Left lung (tissue), 4 donors: ENCODE measurements at regions not wholly inside any gene's neighbourhood (a gene's known extent, or its start where the extent isn't known, plus 50 kb on each side); places are given as distances from the start of the nearest gene placed in this dataset.

Source experiments
- ATAC-seq: fragments of 200-7000 bp; cut with Tn5 transposase; one replicate; pipeline ENCODE4 v1.9.1; 2020; ENCODE audit warnings: moderate library complexity
- DNase-seq, 4 donors: peaks; one replicate each; pipeline ENCODE4 v3.0.0-alpha.2; 2013 to 2020
- H3K27ac ChIP-seq, 2 donors: fragments of 200-600 bp; sonication (generic) in 1 of 2; one replicate each; pipeline versions ENCODE4 v1.5.0 to v1.8.0; 2020 to 2021
- H3K27me3 ChIP-seq, 2 donors: fragments of 200-600 bp; sonication (generic) in 1 of 2; one replicate each; pipeline versions ENCODE4 v1.5.0 to v1.8.0; 2020 to 2021
- H3K36me3 ChIP-seq, 2 donors: fragments of 200-600 bp; sonication (generic) in 1 of 2; one replicate each; pipeline versions ENCODE4 v1.5.0 to v1.8.0; 2020 to 2021
- H3K4me1 ChIP-seq, 2 donors: fragments of 200-600 bp; one replicate each; pipeline ENCODE4 v1.8.0; 2021
- H3K4me3 ChIP-seq, 2 donors: fragments of 200-600 bp; sonication (generic) in 1 of 2; one replicate each; pipeline versions ENCODE4 v1.5.0 to v1.8.0; 2020 to 2021; ENCODE audit warnings: mild to moderate bottlenecking in 1 of 2
- H3K9me3 ChIP-seq, 2 donors: fragments of 200-600 bp; sonication (generic) in 1 of 2; one replicate each; pipeline versions ENCODE4 v1.5.0 to v1.8.0; 2020 to 2021
- intact Hi-C, 2 donors: fragments of 100-400 bp; cut with DNase I; formaldehyde crosslinking; loops; one replicate each; pipeline versions ENCODE4 v1.11.2 to v1.14.2; 2022
- TF ChIP-seq, protein P1 (sequence below), 2 donors: fragments of 200-600 bp; sonication (generic) in 1 of 2; IDR thresholded peaks; one replicate each; pipeline versions ENCODE4 v1.5.0 to v1.8.0; 2021; ENCODE audit warnings: antibody characterized with exemption in 2 of 2
- donor health status: DM: no; HTN: yes; CAD: no.
- donor health status: DM: no; HTN: no; CAD: no.

DNA sequence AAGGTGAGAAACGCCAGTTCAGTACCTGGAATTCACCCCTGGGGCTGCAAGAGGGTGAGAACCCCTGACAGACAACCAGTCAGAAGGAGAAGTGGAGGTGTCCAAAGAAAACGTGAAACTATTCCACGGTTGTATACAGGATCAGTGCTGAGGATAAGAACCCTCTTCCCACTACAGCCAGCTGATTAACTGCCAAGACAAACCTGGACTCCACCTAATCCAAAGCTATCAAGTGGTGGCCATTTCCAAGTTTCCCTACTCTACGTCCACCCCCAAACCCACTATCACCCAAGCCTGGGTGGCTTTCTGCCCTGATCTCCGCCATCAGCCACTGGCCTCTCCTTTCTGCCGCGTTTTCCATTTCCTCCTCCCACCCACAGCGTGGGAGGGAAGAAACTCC is 312.3 kb upstream of the ID2 start:
- H3K27ac ChIP-seq = no peak overlapping the region
- H3K27me3 ChIP-seq = no peaks in the 10 kb centered on the region
- H3K9me3 ChIP-seq = peaks cover 0 to 7% of the 10 kb centered on the region in 2 donors
- no peaks in the 10 kb centered on the region for H3K4me1 ChIP-seq
- H3K36me3 ChIP-seq = no peaks in the 10 kb centered on the region
- ATAC-seq (no peak), DNase-seq (no peak)
- H3K4me3 ChIP-seq = no peak overlapping the region
- TF ChIP-seq, protein P1, sequence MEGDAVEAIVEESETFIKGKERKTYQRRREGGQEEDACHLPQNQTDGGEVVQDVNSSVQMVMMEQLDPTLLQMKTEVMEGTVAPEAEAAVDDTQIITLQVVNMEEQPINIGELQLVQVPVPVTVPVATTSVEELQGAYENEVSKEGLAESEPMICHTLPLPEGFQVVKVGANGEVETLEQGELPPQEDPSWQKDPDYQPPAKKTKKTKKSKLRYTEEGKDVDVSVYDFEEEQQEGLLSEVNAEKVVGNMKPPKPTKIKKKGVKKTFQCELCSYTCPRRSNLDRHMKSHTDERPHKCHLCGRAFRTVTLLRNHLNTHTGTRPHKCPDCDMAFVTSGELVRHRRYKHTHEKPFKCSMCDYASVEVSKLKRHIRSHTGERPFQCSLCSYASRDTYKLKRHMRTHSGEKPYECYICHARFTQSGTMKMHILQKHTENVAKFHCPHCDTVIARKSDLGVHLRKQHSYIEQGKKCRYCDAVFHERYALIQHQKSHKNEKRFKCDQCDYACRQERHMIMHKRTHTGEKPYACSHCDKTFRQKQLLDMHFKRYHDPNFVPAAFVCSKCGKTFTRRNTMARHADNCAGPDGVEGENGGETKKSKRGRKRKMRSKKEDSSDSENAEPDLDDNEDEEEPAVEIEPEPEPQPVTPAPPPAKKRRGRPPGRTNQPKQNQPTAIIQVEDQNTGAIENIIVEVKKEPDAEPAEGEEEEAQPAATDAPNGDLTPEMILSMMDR (IDR thresholded peaks at IDR 0.05) = no peak
- intact Hi-C loops = no loop called here

DNA sequence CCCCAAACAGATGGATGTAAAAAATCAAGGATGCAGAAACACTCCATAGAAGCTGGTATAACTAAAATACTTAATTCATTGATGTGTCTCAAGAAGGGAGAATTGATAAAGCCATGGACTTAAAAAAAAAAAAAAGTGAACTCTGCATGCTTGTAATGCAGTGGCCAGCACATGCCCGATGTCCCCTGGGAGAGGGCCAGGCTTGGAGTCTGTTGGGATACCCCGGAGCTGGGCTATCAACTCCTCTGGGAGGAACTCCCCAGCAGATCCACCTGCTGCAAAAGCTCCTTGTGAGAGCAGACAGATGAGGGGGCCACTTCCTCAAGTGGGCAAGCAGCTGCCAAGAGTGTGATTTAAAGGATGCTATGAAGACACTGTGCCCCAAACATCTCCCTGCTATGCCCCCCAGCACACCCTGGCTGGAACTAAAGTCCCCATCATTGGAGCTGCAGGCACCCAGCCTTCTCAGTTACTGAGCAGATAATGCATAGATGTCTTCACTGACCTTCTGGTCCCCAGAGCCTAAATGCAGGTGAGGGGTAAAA is 311.5 kb upstream of the ID2 start:
- ATAC-seq = no peak
- H3K9me3 ChIP-seq = peaks cover 0 to 7% of the 10 kb centered on the region in 2 donors
- H3K27me3 ChIP-seq = no peaks in the 10 kb centered on the region
- H3K4me3 ChIP-seq = no peak overlapping the region
- intact Hi-C loops = no loop called here
- no peaks in the 10 kb centered on the region for H3K4me1 ChIP-seq
- no peak for DNase-seq
- TF ChIP-seq, protein P1 (IDR thresholded peaks at IDR 0.05) = no peak
- H3K36me3 ChIP-seq = no peaks in the 10 kb centered on the region
- H3K27ac ChIP-seq = no peak overlapping the region

DNA sequence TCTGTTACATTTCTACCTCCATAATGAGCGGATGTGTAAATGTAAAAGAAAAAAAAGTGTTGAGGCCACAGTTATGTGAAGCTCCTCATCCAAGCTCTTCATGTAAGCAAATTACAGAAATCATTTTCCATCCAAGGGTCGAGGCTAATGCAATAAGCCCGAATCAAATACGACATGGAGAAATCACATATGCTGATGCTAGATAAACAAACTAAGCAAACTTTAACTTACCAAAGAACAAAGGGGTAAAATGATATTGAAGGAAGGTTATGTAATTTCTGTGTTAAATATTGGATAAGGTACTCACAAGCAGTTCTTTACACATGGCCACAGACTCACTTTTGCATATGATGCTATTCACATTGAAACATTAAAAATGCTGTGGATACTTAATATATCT is 310.2 kb upstream of the ID2 start:
- DNase-seq = no peak
- no peak overlapping the region for H3K27ac ChIP-seq
- TF ChIP-seq, protein P1 (IDR thresholded peaks at IDR 0.05) = no peak
- H3K4me3 ChIP-seq = no peak overlapping the region
- H3K27me3 ChIP-seq = no peaks in the 10 kb centered on the region
- H3K36me3 ChIP-seq = no peaks in the 10 kb centered on the region
- intact Hi-C loops = no loop called here
- peaks cover 0 to 7% of the 10 kb centered on the region in 2 donors for H3K9me3 ChIP-seq
- no peak for ATAC-seq
- no peaks in the 10 kb centered on the region for H3K4me1 ChIP-seq

DNA sequence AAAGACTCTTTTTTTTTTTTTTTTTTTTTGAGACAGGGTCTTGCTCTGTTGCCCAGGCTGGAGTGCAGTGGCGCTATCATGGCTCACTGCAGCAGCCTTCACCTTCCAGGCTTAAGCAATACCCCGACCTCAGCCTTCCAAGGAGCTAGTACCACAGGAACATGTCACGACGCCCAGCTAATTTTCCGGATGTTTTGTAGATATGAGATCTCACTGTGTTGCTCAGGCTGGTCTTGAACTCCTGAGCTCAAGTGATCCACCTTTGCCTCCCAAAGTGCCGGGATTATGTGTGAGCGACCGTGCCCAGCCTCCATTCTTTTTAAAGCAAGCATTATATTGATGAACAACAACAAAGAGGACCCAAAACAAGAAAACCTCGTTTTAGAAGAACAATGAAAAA is 307.1 kb upstream of the ID2 start:
- DNase-seq (no peak), ATAC-seq (no peak)
- Histone ChIP-seq H3K9me3 (peaks cover 0 to 7% of the 10 kb centered on the region in 2 donors), H3K4me1 (no peaks in the 10 kb centered on the region), H3K36me3 (no peaks in the 10 kb centered on the region), H3K27ac (no peak overlapping the region), H3K4me3 (no peak overlapping the region), H3K27me3 (no peaks in the 10 kb centered on the region)
- TF ChIP-seq, protein P1 (IDR thresholded peaks at IDR 0.05) = no peak
- intact Hi-C loops = no loop called here

DNA sequence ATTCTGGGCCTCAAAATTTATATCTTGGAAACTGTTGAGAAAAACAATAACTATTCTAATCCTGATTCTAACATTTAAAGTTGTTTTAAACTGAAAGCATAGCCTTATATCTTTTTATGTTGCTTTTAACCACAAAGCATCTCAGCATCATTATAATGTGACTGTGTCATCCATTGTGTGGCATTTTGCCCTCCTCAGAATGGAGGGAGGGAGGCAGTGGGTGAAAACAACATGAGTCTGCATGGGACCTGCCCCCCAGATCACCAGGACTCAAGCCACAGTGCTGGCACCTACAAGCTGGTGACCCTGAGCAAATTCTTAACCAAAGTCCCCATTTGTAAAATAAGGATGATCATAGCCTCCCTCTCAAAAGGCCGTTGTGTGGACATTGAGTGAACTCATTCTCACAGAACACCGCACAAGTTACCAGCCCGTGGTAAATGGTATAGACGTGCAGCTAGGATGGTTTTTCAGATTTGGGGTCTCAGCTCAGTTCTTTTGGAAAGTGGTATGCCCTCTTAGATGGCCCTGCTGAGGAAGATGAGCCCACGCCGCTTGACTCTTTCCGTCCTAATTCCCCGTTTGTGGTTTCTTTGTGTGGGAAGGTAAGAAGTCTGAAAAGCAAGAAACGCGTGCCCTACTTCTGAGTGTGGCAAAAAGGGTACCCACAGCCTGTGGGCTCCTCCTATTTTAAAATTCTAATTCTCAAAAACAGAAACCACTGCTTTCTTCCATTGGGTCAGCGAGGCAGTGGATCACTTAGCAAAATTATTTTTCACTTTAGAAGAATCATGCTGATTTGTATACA is 305.0 kb upstream of the ID2 start:
- no peaks in the 10 kb centered on the region for H3K36me3 ChIP-seq
- H3K27ac ChIP-seq = no peak overlapping the region
- H3K4me3 ChIP-seq = no peak overlapping the region
- H3K9me3 ChIP-seq = peaks cover 0 to 7% of the 10 kb centered on the region in 2 donors
- no peaks in the 10 kb centered on the region for H3K27me3 ChIP-seq
- TF ChIP-seq, protein P1 (IDR thresholded peaks at IDR 0.05) = no peak
- no peak for ATAC-seq
- DNase-seq = no peak
- intact Hi-C loops = no loop called here
- no peaks in the 10 kb centered on the region for H3K4me1 ChIP-seq
